Stimulated activated CD4-positive, alpha-beta T cell treated with anti-CD3 and anti-CD28 coated beads, Interleukin-1b, Interleukin-23, amount 100 ng/mL, for 1 hour (primary cell): ENCODE measurements at regions not wholly inside any gene's neighbourhood (a gene's known extent, or its start where the extent isn't known, plus 50 kb on each side); places are given as distances from the start of the nearest gene placed in this dataset.
"Not testable (repeated sequence)": the region's sequence is repeated elsewhere in the genome, so short reads cannot be mapped to it uniquely, and the experiment has no call there.

ENCODE experiments used
- DNase-seq, 2 donors: peaks; one replicate each; pipeline ENCODE4 v3.0.0-alpha.2; 2020; ENCODE audit warnings: low read depth in 2 of 2

DNA sequence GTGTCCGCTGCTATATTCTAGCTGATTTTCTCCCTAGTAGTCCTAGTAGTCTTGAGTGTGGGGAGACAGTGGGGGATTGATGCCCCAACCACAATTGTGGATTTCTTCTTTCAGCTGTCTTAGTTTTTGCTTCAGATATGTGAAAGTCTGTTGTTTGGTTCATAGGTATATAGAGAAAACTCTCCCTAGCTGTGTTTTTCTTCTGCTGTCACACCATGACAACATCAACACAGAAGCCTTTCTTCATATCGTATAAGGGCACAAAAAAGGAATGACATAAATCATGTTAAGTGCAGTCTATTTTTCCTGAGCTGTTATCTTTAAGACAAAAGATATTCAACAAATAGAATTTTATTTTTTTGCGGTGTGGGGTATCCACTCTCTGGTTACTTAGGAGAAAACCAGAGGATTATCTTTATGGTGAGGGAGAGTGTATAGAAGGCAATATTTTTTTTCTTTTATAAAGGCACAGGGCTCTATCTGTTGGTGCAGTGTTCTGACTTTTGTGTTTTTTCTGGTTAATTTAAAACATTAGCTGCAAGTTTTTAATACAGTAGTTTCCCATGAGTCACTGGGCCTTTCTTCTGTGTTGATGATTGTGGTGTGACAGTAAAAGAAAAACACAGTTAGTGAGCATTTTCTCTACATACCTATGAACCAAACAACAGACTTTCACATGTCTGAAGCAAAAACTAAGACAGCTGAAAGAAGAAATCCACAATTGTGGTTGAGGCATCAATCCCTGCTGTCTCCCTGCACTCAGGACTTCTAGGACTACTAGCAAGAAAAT is 139.3 kb upstream of the PLGLB2 start:
- not testable (repeated sequence) for DNase-seq

DNA sequence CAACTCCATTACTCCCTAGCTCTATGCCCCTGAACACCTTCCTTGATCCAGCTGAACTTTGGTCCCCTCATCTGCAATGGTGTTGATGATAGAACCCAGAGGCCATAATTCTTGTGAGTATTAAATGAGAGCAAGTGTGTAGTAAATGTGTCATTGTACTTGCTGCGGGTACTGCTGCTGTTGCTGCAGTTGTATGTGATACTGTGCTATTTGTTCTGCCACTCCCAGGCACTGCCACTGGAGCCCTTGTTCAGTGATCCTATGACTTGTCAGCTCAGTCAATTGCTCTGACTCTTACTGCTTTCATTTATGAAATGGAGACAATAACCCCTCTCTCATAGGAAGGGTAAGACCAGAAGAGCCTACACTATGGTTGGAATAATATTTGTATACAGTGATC is 136.9 kb upstream of the PLGLB2 start:
- not testable (repeated sequence) for DNase-seq

- DNase-seq: not testable (repeated sequence)
Measured at GRCh38 chr2:87611416-87611815, 136.5 kb upstream of the PLGLB2 start.

DNA sequence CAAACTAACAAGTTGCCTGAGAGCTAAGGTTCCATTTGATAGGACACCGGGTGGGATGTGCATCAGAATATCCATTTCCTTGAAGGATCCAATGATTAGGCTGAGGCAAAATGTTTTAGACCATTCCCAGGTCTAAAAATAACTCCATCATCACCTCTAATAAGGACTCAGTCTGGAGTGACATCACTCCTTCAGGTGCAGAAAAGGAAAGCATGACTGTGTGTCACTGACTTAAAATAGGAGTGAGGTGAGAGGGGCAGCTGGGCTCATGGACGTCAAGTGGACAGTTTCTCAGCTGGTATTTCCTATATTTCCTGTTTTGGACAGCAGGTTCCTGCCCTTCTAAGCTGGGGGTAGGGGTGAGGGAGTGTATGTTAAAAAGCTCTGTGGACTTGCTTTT is 135.9 kb upstream of the PLGLB2 start:
- not testable (repeated sequence) for DNase-seq

DNA sequence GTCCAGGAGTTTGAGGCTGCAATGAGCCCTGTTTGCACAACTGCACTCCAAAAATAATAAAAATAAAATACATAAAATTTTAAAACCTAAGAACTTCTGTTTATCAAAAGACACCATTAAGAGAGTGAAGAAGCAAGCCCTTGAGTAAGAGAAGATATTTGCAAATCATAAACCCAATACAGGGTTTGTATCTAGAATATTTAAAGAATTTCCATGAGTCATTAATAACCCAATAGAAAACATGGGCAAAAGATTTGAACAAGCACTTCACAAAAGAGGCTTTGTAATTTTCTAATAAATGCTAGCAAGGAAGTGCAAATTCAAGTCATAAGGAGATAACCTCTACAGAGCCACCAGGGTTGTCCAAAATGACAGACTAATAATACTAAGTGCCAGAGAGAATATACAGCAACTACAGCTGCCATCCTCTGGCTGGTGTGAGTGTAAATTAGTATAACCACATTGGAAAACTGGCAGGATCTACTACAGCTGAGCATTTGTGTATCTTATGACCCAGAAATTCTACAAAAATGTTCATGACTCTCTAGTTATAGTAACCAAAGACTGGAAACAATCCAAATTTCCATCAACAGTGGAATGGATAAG is 133.0 kb upstream of the PLGLB2 start:
- not testable (repeated sequence) for DNase-seq

- DNase-seq: not testable (repeated sequence)
Measured at GRCh38 chr2:87619121-87619520, 128.8 kb upstream of the PLGLB2 start.

DNA sequence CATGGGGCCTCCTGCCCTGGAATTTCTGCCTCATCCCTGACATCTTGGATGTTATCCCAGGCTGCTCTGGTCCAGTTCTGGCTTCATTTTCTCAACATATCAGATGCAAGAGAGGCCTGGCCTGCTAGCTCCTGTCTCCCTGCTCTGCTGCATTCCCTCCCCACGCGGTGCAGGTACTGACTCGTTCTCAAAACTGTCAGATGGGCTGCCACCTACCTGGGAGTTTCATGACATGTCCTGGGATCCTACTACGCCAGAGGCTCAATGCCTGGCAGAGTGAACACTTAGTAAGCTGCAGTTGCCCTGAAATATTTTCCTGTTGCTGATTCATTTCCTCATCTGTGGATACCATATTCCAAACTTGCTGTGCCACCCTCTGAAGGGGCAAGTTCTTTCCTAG is 126.7 kb upstream of the PLGLB2 start:
- DNase-seq: not testable (repeated sequence)

GRCh38 chr2:87622720-87623119 is 125.2 kb upstream of the PLGLB2 start:
- DNase-seq: not testable (repeated sequence)

- not testable (repeated sequence) for DNase-seq
Measured at GRCh38 chr2:87629491-87630458, 118.1 kb upstream of the PLGLB2 start.

GRCh38 chr2:87630892-87631291 is 117.0 kb upstream of the PLGLB2 start:
- DNase-seq: not testable (repeated sequence)

DNA sequence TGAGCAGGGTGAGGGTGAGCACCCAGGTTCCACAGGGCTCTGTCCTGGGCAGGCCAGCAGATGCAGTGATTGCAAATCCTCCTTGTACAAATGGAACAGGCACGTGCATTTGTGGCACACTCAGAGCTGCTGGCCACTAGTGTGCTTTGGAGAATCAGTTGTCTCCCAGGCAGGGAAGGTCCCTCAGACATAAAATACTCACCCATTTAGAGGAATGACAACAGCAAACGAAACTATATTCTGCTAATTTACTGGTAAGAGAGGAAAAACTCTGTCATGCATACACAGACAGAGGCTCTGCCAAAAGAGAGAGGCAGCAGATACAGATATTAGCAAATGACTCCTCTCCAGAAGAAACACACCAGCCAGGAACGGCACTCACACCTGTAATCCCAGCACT is 116.5 kb upstream of the PLGLB2 start:
- not testable (repeated sequence) for DNase-seq

- not testable (repeated sequence) for DNase-seq
Measured at GRCh38 chr2:87633287-87633963, 114.5 kb upstream of the PLGLB2 start.

GRCh38 chr2:87634106-87634505 is 113.8 kb upstream of the PLGLB2 start:
- not testable (repeated sequence) for DNase-seq

- DNase-seq: not testable (repeated sequence)
Measured at GRCh38 chr2:87634971-87635650, 112.8 kb upstream of the PLGLB2 start.

GRCh38 chr2:87636246-87636645 is 111.6 kb upstream of the PLGLB2 start:
- not testable (repeated sequence) for DNase-seq

- not testable (repeated sequence) for DNase-seq
Measured at GRCh38 chr2:87636735-87637134, 111.2 kb upstream of the PLGLB2 start.

GRCh38 chr2:87637249-87637990 is 110.5 kb upstream of the PLGLB2 start:
- DNase-seq: not testable (repeated sequence)

DNA sequence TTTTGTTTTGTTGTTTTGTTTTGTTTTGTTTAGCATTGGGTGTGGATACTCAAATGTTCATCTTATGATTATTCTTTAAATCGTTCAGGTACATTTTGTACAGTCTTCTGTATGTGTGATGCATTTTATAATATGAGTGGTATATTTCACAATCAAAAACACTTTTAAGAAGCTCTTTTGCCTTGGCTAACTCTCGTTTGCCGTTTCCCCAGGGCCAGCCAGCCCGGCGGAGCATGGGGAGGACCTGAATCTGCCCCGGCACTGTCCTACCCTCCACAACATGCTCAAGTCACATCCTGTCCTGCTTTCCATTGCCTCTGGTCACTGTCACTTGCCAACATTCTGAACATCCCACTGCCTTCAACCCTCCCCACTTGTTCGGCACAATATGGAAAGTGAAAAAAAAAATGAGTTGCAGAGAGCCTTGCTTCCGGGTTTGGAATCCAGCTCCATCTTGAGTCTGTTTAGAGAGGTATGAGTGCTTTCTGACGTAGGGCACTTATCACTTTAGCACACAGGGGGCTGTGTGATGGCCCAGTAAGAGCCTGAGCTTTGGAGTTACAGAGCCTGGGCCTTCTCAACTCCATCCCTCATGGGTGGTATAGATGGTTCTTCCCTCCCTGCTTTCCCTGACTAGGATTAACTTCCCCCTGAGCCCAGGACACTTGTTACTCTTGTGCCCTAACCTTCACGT is 109.6 kb upstream of the PLGLB2 start:
- DNase-seq: not testable (repeated sequence)

GRCh38 chr2:87638872-87639271 is 109.0 kb upstream of the PLGLB2 start:
- DNase-seq: not testable (repeated sequence)
